Activated CD4-positive, CD25-positive, alpha-beta regulatory T cell treated with anti-CD3 and anti-CD28 coated beads, Interleukin-2, amount 50 U/mL, for 24 hours (primary cell): ENCODE measurements at regions not wholly inside any gene's neighbourhood (a gene's known extent, or its start where the extent isn't known, plus 50 kb on each side); places are given as distances from the start of the nearest gene placed in this dataset.

Source experiments
- ATAC-seq, 2 donors: fragments of 150-1000 bp; cut with Tn5 transposase; one replicate each; pipeline ENCODE4 v1.10.0; 2021; ENCODE audit warnings: mild to moderate bottlenecking in 1 of 2, moderate library complexity in 1 of 2

DNA sequence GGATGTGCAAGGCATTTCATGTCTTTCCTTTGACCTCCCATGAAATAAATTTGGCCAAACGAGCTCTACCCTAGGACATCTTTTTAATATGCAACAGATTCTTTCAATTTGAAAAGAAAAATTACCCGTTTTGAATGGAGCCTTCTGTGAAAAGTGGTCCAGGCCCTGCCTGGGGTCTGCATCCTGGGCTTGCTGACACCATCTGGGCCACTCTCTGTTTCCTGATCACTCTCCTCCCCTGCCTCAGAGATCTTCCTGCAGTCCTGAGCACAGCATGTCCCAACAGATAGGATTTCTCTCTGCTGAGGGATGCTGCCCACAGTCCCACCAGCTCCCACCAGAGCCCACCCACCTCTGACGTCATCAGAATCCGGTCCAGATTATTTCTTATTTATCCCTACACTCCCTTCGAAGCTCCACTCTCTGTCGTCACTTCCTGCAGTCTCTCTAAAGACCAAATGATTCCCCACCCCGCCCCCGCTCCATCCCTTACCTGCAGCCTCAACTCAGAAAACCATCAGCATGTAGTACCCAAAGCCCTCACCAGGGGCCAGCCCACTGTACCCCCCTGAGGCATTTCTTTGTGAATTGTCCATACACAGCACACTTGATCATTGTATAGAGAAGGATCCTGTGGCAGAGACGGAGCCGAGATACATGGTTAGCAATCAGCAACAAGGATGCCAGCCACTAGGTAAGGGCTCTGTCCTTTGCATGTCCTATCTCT, 192.1 kb upstream of the MGMT start:
- no peak for ATAC-seq

DNA sequence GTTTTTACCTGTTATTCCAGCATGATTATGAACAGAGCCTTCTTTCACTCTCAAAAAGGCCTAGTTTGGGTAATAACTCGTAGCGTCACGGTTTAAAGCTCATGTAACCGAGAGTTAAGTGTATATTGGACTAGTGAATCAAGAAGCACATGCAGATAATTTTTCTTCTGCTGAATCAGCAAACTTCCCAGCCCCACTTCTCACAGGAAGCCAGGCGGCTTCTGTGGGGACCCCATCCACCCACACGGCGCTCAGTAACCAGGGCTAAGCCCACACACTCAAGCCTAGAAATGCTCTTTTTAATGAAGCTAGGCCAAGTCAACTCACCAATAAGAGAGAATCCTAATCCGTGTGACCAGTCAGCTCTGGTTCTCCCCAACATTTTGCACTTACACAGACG, 191.2 kb upstream of the MGMT start:
- no peak for ATAC-seq

DNA sequence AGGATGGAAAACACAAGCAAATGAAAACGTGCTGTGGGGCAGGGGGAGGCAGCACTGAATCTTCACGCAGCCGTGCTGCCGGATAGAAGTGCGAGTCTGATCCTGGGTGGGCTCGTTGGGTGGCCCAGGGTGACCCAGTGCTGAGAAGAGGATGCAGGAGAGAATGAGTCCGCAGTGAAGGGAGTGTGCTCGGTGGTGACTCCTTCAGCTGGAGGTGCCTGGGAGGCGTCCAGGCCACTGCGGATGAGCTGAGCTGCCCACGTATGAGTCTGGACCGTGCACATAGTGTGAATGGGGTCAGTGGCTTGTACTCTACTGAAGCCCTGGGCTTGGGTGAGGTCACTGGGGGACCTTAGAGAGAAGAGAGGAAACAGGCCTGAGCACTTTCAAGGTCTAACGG, 190.0 kb upstream of the MGMT start:
- ATAC-seq, result no peak

DNA sequence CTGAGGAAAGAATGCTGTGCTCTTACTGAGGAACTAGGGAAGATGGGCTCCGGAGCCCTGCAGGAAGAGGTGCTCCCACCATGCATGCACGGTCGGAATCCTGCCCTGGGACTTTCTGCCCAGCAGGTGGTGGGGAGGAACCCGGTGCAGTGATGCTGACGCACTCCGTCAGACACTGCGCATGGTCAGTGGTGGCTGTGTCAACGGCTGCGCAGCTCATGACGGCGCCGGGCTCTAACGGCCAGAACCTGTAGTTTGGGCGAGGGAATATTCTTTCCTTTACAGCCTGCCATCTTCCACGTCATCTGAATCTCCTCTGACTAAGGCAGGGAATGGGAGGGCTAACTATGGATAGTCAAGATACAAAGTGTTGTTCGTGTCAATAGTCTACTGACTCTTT, 189.2 kb upstream of the MGMT start:
- ATAC-seq, result no peak

DNA sequence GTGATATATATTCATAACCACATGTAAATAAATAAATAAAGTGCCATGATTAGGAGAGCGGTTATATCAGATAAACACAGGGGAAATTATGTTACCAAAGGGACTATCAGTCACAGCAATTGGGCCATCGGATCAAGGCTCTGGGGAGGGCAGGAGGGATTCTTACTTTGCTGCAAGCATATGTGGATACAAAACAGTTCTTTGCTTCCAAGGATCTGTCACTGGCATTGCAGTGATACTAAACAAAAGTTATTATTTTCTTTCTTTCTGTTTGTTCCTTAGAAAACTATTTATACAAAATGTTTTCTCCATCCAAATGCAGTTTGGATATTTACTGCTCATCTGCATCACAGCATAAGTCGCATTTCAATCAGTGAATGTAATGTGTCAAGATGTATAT, 188.4 kb upstream of the MGMT start:
- no peak for ATAC-seq

DNA sequence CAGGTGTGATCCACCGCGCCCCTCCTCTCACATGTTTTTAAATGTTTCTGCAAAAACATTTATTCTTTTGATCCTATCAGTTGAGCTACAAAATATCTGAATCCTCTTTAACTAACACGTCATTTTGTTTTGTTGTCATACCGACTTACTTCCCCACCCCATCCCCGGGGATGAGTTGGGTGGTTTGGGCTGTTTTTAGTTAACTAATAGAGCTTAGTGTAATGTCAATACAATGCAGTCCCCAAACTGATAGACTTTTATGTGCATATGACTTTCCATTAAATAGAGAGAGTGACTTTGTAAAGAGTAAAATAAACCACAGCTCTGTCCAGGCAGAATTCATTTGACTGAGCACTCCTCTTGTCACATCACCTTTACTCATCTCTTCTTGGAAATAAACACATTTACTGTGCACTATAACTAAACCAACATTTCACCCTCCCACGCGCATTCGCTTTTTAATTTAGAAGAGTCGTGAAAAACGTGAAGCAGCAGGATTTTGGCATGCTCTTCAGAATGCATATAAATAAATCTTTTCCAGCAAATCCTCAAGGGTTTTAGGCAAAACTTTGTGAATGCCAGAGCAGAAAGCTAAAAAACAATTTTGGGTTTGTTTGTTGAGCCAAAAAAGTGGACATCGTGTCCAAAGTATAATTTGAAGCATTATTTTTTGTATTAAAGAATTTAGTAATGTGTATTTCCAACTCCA, 187.4 kb upstream of the MGMT start:
- no peak for ATAC-seq

DNA sequence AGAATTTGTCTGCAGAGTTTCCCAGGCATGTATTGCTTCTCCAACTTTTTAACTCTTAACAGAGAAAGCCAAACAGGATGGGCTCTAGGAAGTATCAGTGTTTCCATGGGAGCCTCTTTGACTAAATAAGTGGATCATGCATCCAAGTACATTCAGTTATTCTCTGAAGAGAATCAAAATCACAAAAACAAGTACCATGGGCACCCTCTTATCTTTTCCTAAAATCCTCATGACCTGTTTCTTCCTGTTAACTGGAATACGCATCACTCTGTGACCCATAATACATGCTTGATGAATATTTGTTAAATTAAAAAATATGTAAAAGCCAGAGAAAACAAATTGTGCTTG, 186.9 kb upstream of the MGMT start:
- no peak for ATAC-seq

DNA sequence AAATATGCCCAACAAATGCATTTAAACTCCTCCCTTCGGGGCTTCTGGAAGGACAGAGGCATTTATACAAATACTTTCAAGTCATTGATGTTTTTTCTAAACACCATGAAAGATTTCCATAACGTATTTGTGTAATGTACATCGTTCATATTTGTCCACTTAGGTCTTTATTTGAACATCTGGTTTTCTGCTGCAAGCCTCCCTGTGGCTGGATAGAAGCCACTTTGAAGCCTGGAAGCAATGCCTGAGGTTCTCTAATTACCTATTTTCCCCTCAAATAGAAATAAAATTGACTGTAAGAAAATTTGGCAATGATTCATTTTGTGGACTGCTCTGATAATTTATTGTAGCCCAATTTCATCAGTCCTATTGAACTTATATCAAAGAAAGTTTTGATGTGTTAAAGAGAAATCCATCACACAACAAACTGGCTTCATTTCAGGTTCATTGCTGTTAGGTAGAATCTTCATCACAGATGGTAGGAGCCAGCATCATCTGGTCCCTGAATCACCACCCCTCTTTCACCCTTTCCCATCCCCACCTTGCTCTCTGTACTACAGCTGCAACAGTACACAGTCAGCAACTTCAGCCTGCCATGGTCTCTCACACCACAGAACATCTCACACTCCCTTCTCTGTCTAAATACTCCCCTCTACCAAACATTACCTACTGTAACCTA, 186.0 kb upstream of the MGMT start:
- ATAC-seq, result no peak

DNA sequence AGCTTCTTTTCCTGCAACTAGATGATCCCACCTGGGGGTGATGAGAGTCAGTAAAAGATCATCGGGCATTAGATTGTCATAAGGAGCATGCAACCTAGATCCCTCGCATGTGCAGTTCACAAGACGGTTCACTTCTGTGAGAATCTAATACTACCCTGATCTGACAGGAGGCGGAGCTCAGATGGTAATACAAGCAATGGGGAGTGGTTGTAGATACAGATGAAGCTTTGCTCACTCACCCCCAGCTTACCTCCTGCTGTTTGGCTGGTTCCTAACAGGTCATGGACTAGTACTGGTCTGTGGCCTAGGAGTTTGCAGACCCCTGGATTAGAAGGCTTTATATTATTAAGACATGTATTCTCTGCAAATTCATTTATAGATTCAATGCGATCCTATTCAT, 181.6 kb upstream of the MGMT start:
- ATAC-seq, result no peak

DNA sequence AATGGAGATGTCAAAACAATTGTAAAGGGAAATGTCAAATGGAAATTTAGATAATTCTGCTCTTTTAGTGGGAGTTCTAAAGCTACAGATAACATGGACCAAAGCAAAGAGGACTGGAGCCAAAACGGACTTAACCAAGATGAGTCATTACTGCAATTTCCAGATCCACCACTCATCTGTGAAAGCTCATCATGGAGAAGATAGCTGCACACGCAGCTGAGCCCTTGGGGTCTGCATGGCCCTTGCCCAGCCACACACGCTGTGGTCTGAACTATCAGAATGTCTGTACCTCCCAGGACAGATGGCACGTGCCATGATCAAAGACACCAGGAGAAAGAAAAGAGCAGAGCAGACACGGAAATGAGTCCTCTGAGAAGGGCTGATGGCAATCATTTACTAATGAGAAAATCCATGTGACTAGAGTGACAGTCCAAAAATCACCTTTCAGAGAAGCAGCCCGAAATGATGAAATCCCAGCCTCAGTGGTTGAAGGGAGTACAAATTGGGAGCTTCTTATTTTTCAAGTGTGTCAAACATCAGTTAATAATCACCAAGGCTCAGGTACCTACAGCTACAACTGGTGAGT, 177.9 kb upstream of the MGMT start:
- ATAC-seq, result no peak

DNA sequence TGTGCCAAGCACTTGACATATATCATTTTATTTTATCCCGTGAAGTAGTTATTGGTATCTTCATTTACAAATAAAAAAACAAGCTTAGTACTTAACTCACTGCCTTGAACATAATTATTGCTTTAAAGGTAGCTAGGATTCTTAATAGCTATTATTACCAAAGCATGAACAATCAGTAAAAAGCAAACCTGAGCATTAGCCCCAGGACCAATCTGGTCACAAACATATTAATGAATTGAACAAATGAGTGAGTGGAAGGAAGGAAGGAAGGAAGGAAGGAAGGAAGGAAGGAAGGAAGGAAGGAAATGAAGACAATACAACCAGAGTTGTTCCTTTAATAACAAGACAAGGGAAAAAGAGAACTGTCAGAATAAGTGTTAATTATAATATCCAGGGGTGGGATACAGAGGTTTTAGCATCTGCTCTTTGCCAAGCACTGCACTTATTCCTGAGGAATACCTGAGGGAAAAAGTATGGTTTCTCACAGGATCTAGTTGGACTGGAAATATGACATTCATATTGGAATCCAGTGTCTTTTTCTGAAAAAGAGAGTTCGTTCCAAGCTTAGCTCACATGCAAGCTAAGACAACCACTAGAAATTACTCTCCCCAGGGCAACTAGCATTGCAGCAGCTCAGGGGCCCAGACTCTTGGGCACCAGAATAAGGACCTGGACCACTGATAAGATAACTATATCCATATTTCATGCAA, 172.9 kb upstream of the MGMT start:
- ATAC-seq, result no peak

DNA sequence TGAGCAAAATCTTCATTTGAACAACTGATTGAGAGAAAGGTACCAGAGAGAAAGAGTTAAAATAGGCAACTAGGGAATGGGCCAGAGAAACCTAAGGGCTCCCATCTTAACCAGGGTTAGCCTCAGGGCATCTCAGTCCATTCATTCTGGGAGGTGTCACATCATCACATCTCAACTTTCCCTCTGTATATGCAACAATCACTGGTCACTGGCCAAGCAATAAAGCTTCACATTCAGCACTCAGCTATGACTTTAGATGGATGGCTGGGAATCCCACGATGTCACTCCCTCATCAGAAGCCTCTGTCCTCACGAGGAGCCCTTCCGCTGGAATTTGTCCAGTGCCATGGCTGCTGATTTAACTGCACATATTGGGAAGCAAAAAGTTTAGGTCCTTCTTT, 172.1 kb upstream of the MGMT start:
- no peak for ATAC-seq

DNA sequence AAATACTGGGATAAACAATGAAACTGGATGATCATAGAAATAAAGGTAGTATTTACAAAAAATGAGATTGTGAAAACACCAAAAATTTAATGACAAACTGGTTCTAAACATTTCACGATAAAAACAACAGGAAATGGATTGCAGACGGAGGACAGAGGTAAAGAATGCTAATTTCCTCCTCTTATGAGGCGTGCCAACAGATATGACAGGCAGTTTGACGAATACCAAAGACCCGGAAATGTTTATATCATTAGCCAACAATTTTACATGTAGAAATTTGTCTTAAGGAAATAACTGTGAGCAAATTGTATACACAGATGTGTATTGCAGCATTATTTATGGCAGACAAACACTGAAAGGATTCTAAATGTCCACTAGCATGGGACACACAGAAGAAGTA, 162.0 kb upstream of the MGMT start:
- no peak for ATAC-seq

DNA sequence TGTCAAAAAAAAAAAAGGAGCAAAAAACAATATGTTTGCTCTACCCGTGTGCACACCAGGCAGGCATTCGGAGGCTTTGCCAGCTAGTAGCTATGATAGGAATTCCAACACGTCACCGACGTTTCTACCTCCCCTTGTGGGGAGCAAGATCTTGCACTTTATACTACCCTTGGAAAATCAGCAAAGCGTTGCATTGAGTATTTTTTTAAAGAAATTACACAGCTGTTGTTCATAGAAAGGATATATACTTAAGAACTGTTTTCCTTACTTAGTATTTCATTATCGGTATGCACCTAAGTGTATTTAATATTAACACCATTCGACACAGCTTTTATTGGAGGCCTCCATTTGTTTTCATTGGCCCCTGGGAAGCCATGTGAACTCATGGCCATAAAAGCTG, 159.9 kb upstream of the MGMT start:
- ATAC-seq, result no peak

DNA sequence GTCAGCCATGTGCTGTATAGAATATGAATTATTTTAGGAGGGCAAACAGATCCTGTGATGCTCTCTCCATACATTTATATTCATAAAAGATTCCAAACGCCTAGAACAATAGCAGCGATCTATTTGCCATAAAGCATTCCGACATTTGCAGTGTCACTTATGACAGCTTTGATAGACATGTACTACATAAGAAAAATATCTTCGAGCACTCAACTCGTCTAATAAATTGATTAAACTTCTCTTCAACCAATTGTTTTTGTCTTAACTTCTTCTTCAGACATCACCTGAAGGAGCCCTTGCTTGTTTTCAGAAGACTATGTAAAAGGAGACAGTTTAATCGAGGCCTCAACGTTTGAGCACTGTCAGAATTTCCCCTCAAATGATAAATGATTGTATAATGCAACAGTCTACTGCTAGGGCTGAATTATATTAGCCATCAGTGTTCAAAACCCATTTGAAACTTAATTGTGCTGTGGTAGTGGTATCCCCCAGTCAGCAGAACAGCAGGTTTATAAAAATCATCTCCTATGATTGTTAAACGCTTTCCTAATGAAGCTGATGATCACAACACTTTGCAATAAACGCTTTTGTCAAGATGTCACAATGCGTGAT, 158.0 kb upstream of the MGMT start:
- no peak for ATAC-seq

DNA sequence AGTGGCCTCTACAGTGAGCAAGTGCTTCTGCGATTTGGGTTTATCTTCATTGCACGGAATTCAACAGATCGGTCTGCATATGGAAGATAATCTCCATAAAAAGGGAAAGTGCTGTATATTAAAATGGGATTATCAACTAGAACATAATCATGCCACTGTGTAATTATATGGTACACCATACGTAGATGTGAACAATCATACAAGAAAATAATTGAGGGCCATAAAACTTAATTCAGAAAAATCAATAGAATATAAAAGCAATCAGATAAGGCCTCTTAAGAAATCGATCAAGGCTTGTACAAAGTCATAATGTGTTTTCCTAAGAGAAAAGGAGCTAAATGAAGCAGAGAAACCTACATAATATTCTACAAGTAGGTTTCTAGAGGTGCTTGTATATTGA, 157.5 kb upstream of the MGMT start:
- no peak for ATAC-seq

DNA sequence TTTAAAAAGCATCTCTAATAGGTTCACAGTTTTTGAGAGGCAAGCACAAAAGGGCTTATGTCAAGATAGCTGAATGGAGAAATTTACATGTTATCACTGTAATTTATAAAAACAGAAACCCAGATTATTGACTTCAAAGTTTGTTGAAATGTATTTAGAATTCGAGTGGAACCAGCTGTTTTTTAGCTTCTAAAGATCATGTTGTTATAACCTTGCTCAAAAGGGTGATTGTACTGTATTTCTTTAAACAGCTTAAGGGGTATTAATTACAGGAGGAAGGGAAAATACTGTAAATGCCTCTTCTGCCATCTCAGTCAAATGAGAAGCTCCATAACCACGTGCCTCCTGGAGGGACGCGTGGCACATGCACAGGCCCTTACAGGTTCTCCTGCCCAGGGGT, 156.2 kb upstream of the MGMT start:
- no peak for ATAC-seq

DNA sequence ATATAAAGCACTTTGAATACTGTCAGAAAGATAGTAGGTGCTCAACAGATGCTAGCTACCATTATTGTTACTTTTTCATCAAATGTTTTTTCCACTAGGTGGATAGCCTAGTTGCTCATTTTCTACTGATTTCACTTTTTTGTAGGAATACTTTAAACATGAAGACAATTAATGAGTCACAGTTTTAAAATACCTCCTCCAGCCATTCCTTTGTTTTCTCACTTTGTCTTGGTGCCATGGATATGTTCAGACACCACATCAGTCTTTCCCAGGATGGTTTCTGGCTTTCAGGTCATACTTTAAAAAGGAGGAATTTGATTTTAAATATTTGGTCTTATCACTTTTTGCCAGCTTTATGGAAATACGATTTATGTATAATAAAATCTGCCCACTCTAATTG, 147.1 kb upstream of the MGMT start:
- no peak for ATAC-seq

DNA sequence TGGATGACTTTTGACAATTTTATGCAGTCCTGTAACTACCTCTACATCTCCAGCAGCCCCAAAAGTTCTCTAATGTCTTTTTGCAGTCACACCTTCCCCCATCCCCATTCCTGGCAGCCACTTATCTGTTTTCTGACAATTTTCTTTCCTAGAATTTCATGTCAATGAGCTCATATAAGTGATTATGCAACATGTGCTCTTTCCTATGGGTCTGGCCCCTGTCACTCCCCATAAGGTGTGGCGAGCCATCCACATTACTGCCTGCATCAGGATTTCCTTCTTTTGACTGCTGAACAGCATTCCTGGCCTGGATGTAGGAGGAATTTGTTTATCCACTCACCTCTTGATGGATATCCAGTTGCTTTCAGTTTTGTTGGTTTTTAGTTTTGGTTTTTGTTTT, 146.7 kb upstream of the MGMT start:
- no peak for ATAC-seq

DNA sequence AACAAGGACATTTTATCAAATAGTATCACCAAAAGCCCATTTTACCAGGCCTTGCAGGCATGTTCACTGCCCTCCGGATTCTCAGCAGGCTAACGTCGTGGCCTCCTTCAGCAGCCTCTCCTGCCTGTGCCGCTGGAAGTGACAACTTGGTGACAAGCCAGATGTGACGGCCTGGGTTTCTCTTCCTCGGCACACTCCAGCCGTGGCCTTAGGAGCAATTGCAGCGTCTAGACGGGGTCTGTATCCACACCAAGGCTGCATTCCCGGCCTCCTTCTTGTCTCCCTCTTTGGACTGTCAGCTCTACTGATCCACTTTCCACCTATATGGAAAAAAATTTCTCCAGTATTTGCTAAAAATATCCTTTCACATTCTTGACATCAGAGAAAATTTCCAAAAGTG, 145.3 kb upstream of the MGMT start:
- no peak for ATAC-seq

DNA sequence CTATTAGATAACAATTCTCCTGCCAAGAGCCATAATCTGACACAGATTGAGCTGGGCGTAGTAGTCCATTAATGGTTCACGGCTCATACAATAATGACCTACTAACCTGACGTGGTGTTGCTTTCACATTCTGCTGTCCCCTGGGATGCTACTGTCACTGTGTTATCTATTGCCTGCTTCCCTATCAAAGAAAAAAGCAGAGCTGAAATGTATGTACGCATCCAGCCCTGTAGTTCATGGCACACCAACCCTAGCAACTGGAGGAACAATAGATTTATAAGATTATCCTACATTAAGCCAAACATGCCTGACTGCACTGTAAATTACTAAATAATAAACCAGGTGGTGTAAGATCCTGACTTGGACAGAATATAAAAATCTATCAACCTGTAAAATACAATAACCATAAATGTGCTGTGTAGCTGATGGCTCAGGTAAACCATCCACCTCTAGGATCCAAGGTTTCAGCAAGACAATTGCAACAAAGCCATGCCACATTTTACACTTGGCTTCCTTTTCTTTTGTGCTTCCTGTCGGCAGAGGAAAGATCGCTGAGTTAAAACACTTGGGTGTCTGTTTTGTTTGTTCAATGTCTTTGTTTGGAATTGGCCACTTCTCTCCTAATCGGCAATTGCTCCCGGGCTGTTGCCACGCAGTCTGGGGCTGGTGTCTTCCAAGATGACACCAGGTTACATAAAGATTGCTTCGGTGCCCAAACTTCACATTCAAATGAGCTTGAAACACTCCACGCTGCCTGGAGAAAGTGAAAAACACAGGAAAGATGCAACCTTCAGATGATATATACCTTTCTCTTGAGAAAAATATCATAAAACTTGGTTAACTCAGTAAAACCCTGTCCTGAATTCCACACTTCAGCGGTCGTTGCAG, 143.9 kb upstream of the MGMT start:
- no peak for ATAC-seq

DNA sequence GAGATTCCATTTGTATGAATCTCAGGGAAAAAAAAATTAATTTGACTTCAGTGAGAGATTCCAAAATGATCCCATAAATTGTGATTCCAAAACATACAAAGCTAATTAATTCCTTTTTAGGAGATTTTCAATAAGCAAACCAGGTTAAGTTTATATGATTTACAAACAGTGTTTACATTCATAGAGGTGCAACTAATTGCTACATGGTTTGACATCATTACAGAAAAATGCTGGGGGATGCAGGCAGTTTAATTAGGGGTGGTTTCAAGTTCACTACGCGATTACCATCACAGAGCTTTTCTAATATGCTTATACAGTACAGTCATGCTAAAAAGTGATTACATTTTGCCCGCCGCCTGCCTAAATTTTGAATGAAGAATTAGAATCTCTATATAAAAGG, 143.2 kb upstream of the MGMT start:
- no peak for ATAC-seq
